Right forelimb (tissue), 1 donor: ENCODE measurements at regions not wholly inside any gene's neighbourhood (a gene's known extent, or its start where the extent isn't known, plus 50 kb on each side); places are given as distances from the start of the nearest gene placed in this dataset.

ENCODE experiments used
- DNase-seq: peaks from one replicate; pipeline ENCODE4 v3.0.0-alpha.2; 2018

DNA sequence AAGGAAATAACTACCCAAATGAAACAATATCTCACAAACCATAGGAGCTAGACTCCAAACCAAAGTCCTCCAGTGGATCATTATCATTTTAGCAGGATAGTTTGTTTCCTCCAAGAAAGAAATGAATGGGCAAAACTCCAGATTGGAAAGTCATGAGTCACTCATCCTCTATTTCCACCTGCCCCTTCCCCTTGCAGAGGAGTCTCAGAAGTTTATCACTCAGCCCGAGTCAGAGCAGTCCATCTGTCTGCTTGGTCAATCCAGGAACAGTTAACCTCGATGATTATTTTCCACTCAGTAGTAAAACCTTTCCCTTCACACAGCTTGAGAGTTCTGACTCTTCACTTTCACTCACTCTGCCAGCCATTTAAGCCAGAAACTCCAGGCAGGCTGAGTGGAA, 462.2 kb downstream of the BCL11A start:
- no peak for DNase-seq

GRCh38 chr2:60079562-60079961, 473.9 kb downstream of the BCL11A start:
- DNase-seq: no peak

DNA sequence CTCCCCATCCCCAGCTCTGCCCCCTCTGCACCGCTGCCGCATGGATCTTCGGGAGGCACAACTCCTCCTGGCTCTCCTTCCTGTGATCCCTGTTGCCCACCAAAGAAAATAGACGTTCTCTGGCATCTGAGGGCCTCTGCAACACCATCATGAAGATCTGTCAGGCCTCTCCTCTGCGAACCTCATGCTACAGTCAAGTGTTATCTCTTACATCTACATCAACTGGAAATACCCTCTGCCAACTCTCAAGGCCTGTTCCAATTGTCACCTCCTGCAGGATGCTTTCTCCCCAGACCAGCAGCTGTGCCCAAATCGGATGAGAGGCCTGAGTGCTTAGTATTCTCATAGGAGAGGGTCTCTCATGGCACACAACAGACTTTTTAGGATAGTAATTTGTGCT, 478.4 kb downstream of the BCL11A start:
- DNase-seq: no peak

GRCh38 chr2:60073201-60073600, 480.3 kb downstream of the BCL11A start:
- no peak for DNase-seq

DNA sequence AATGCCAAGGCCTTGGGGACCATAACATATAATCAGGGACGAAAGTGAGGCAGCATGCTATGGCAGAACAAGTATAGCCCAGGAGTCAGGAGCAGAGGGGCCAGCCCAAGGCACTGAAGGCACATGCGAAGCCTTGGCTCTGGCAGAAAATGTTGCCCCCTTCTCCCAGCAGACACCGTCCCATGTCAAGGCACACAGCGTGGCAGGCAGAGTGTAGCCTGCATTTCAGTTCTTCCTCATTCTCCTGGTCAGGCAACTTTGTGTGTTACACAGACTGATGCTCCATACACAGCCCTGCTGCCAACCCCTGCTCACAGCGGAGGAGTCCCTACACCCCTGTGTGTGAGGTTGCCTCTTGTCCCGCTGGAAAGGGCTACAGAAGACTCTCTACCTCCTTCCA, 480.8 kb downstream of the BCL11A start:
- DNase-seq: no peak

GRCh38 chr2:60071490-60071831, 482.0 kb downstream of the BCL11A start:
- DNase-seq: no peak

- DNase-seq: no peak
These were observed 482.5 kb downstream of the BCL11A start for GRCh38 chr2:60070736-60071489.

- no peak for DNase-seq
These were observed 483.3 kb downstream of the BCL11A start for GRCh38 chr2:60070196-60070595.

GRCh38 chr2:60068755-60069154, 484.7 kb downstream of the BCL11A start:
- DNase-seq: no peak

DNA sequence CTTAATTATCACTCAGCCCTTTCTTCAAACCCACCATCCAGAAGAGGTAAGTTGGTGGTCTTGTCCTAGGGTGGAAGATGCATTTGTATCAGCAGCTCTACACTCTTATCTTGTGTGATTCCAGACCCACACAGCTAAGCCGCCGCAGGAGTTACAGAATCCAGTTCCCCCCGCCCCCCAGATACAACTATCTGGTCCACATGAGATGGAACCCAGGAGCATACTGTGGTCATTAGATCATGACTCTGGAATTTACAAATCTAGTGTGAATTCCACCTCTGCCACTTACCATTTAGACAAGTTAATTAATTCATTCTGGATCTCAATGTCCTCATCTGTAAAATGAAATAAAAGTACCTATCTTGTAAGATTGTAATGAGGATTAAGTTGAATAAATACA, 486.4 kb downstream of the BCL11A start:
- DNase-seq: no peak

- no peak for DNase-seq
These were observed 487.2 kb downstream of the BCL11A start for GRCh38 chr2:60066096-60066839.

DNA sequence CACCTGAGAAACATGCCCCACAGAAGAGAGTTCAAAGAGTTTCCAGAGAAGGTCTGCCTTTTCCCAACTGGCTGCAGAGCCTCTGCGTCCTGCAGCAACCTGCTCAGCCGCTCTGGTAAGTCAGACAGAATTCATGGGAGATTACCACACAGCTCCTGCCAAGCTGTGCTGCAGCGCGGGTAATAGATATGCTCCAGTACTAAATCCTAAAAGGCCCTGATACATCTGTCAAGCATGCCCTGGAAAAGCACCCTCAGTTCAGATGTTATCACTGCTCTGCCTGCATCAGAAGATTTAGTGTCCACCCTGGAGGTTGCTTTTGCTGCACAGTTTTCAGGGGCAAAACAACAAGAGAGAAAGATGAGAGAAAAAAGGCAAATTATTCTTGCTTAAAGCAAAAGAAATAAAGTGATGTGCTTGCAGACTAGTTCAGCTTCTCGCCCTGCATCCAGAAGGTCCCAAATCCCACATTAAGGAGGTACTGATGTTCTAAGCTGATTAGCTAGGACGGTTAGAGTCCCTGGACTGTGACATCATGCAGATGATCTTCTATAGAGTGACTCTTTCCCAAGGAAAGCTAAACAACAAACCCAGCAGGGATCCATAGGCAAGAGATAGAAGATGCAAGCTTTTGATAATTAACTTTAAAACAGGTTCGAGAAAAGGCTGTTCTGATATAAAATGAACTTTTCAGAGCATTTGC, 488.6 kb downstream of the BCL11A start:
- no peak for DNase-seq

DNA sequence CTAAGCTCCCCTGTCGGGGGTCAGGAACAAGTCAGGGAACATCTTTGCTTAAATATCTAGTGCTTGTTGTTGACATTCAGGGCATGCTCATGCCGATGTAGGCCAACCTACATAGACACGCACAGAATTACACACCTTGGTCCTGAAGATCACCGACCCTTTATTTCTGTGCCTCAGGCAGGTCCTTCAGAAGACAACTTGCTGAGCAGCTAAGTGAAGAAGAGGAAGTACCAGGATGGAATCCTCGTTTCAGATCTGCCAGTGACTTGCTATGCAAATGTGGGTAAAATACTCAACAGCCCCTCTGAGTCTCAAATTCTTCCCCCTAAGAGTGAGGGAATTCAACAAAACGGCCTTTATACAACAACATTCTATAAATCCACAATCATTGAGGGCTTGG, 494.7 kb downstream of the BCL11A start:
- no peak for DNase-seq

- no peak for DNase-seq
These were observed 498.7 kb downstream of the BCL11A start for GRCh38 chr2:60054571-60055340.

GRCh38 chr2:60053791-60054190, 499.7 kb downstream of the BCL11A start:
- DNase-seq: no peak

GRCh38 chr2:60052601-60053000, 500.9 kb downstream of the BCL11A start:
- DNase-seq: no peak

- no peak for DNase-seq
These were observed 501.5 kb downstream of the BCL11A start for GRCh38 chr2:60051991-60052390.

DNA sequence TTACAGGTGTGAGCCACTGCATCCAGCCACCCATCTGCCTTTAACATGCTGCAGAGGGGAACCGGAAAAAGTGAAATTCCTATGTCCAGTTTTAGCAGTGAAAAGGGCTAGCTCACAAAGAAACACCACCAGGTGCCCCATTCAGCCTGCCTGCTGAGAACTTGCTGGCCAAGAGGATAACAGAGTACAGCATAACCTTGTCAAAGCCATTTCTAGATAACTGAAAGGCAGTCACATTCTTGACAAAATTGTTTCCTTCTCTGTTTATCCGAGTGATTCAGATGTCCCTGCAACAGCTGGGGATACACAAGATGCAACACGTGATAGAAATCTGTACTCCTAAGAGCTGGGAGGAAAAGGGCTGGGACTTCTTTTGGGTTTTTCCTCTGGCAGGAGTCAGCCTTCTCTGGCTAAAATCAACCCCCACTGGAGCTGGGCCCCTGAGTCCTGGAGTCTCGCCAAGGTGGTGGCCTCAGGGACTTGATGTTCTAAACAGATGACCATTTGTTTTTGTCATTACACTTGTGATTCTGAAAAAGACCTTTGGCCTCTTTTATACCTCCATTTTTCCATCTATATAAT, 505.4 kb downstream of the BCL11A start:
- no peak for DNase-seq

DNA sequence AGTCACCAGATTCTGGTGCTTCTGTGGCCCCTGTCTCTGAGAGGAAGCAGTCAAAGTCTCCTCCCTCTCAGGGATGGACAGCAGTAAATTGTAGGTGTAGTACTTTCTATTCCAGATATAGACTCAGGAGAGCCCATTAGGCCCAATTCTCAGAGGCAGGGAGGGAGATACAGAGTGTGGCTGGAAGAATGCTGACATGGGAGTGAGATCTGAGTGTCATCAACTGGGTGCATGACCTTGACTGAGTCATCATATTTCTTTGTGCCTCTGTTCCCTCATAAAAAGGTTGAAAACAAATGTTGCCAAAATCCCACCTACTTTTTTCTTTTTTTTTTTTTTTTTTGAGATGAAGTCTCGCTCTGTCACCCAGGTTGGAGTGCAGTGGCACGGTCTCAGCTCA, 506.1 kb downstream of the BCL11A start:
- no peak for DNase-seq

- DNase-seq: no peak
These were observed 506.9 kb downstream of the BCL11A start for GRCh38 chr2:60046529-60046928.

GRCh38 chr2:60045456-60045855, 508.0 kb downstream of the BCL11A start:
- no peak for DNase-seq

DNA sequence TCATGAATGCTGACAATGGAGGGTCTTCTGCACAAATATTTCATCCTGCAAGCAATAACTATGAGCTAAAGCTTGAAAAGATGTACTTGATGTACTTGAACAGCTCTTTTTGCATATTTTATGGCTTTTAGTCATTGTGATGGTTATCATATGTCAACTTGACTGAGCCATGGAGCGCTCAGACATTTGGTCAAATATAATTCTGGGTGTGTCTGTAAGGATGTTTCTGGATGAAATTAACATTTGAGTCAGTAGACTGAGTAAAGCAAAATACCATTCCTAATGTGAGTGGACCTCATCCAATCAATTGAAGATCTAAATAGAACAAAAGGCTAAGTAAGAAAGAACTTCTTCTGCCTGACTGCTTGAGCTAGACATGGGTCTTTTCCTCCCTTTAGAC, 509.0 kb downstream of the BCL11A start:
- no peak for DNase-seq

DNA sequence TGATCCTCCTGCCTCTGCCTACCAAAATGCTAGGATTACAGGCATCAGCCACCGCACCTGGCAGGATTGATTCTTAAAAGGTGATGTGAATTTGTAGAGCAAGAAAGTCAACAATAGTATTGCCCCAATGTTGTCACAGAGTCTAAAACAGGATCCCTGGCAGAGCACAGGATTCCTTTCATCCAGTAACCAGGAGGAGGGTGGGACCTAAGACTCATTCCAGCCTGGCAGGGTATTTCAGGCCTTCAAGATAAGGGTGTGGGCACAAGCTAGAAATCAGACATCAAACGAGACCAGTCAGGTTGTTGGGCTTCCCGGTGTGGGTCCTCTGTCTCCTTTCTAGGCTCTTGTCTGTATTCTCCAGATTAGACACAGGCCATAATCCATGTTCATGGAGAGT, 511.4 kb downstream of the BCL11A start:
- no peak for DNase-seq
